Ectodermal cell (in vitro differentiated cells): ENCODE measurements at regions not wholly inside any gene's neighbourhood (a gene's known extent, or its start where the extent isn't known, plus 50 kb on each side); places are given as distances from the start of the nearest gene placed in this dataset.
"Not testable (repeated sequence)": the region's sequence is repeated elsewhere in the genome, so short reads cannot be mapped to it uniquely, and the experiment has no call there.

ENCODE experiments used
- H3K27ac ChIP-seq: 2 replicates; pipeline ENCODE4 v1.7.0; 2013; ENCODE audit warnings: mild to moderate bottlenecking, low read depth, low read length; ENCODE audit not compliant: insufficient read depth, poor library complexity, severe bottlenecking
- H3K27me3 ChIP-seq: 2 replicates; pipeline ENCODE4 v1.7.0; 2013; ENCODE audit warnings: mild to moderate bottlenecking, low read length; ENCODE audit not compliant: insufficient read depth, control insufficient read depth, poor library complexity, severe bottlenecking
- H3K36me3 ChIP-seq: one replicate; pipeline ENCODE4 v1.7.0; 2013; ENCODE audit warnings: low read length; ENCODE audit not compliant: control insufficient read depth, insufficient read depth
- H3K4me1 ChIP-seq: one replicate; pipeline ENCODE4 v1.7.0; 2013; ENCODE audit warnings: low read length; ENCODE audit not compliant: control insufficient read depth, insufficient read depth
- H3K4me3 ChIP-seq: 2 replicates; pipeline ENCODE4 v1.7.0; 2013; ENCODE audit warnings: low read depth, low read length, control low read depth; ENCODE audit not compliant: insufficient read depth
- H3K9me3 ChIP-seq: 2 replicates; pipeline ENCODE4 v1.7.0; 2013; ENCODE audit warnings: mild to moderate bottlenecking, low read length, moderate library complexity; ENCODE audit not compliant: control insufficient read depth
- WGBS, 2 experiments: methylation state at CpG; one replicate each; pipeline ENCODE4 v1.1.7; 2013; ENCODE audit warnings: missing lambda C conversion rate in 2 of 2; 5-methylcytosine and 5-hydroxymethylcytosine counted together

- Histone ChIP-seq H3K27me3 (no peaks in the 10 kb centered on the region), H3K27ac (no peak overlapping the region), H3K9me3 (no peaks in the 10 kb centered on the region), H3K36me3 (no peaks in the 10 kb centered on the region), H3K4me1 (no peaks in the 10 kb centered on the region), H3K4me3 (no peak overlapping the region)
- 80 to 90% methylated on average over 1 of the region's 1 CpG for WGBS, 2 experiments
These were observed 564.7 kb upstream of the ACTRT1 start for GRCh38 chrX:128616933-128617332.

DNA sequence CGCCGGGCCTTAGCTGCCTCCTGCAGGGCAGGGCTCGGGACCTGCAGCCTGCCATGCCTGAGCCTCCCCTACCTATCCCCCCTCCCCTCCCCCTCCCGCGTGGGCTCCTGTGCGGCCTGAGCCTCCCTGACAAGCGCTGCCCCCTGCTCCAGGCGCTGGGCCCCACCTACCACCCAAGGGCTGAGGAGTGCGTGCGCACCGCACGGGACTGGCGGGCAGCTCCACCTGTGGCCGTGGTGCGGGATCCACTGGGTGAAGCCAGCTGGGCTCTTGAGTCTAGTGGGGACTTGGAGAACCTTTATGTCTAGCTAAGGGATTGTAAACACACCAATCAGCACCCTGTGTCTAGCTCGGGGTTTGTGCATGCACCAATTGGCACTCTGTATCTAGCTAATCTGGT lies 554.6 kb upstream of the ACTRT1 start:
- H3K4me1 ChIP-seq, H3K9me3 ChIP-seq, H3K27ac ChIP-seq, H3K36me3 ChIP-seq, H3K4me3 ChIP-seq, H3K27me3 ChIP-seq: not testable (repeated sequence)
- 87 to 96% methylated on average over 10 to 14 of the region's 16 CpGs for WGBS, 2 experiments

- H3K4me3 ChIP-seq, H3K4me1 ChIP-seq, H3K9me3 ChIP-seq, H3K36me3 ChIP-seq, H3K27ac ChIP-seq, H3K27me3 ChIP-seq: not testable (repeated sequence)
- 96 to 98% methylated on average over 31 of the region's 31 CpGs for WGBS, 2 experiments
These were observed 554.2 kb upstream of the ACTRT1 start for GRCh38 chrX:128606357-128606756.

DNA sequence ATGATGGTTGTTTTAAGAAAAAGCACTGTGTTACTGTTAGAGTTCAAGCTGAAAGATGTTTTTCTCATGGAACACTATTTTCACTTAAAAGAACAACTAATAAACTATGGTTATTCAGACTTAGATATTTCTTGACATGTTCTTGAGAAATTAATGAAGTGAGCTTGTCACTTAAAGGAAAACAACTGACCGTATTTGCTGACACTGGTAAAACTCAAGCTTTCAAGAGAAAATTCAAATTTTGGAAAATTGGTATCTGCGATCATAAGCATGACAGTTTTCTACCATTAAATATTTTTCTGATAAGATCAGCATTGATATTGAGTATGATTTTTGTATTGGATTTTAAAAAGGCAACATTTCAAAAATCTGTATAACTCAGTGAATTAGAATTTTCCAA lies 549.5 kb upstream of the ACTRT1 start:
- H3K27me3 ChIP-seq = no peaks in the 10 kb centered on the region
- no peaks in the 10 kb centered on the region for H3K9me3 ChIP-seq
- no peak overlapping the region for H3K27ac ChIP-seq
- no peaks in the 10 kb centered on the region for H3K4me1 ChIP-seq
- no peaks in the 10 kb centered on the region for H3K36me3 ChIP-seq
- no CpG with 5 or more reads among the region's 2 CpGs for WGBS, 2 experiments
- H3K4me3 ChIP-seq = no peak overlapping the region

DNA sequence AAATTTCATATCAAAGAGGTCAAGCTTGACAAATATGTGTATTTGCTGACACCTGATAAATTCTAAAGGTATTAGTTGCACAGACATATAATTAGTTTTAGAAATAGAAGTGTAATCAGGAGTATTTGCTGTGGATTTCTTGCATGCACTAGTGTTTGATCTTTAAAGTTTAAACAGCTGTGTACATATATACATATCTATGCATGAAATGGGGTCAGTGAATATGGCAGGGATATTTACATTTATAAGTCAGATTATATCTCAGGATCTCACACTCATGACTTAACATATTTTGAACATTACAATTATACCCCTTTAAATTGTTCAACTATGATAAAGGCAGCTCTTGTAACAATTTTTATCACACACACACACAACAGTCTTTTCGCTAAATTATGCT lies 547.4 kb upstream of the ACTRT1 start:
- H3K4me1 ChIP-seq = no peaks in the 10 kb centered on the region
- H3K36me3 ChIP-seq = no peaks in the 10 kb centered on the region
- H3K27ac ChIP-seq = no peak overlapping the region
- H3K9me3 ChIP-seq = no peaks in the 10 kb centered on the region
- H3K4me3 ChIP-seq = no peak overlapping the region
- H3K27me3 ChIP-seq = no peaks in the 10 kb centered on the region
- 80 to 89% methylated on average over 1 of the region's 1 CpG for WGBS, 2 experiments

DNA sequence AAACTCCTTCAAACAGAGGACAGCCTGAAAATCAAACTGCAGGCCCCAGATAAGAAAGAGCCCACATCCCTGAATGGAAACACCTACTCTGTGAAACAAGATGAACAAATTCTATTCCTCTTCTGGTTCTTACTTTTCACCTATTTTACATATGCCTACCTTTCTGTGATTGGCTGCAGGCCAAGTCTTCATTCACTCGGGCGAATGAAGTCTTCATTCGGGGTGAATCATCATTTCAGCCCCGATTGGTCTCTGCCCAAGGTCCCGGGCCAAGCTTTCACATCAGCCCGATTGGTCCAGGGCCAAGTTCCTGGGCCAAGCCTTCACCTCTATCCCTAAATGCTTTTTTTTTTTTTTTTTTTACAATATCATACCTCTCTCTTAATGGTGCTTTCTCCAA lies 529.8 kb upstream of the ACTRT1 start:
- no peaks in the 10 kb centered on the region for H3K27me3 ChIP-seq
- H3K4me3 ChIP-seq = no peak overlapping the region
- no peaks in the 10 kb centered on the region for H3K36me3 ChIP-seq
- no peak overlapping the region for H3K27ac ChIP-seq
- no peaks in the 10 kb centered on the region for H3K4me1 ChIP-seq
- WGBS, 2 experiments = 76 to 80% methylated on average over 6 of the region's 6 CpGs
- H3K9me3 ChIP-seq = no peaks in the 10 kb centered on the region

DNA sequence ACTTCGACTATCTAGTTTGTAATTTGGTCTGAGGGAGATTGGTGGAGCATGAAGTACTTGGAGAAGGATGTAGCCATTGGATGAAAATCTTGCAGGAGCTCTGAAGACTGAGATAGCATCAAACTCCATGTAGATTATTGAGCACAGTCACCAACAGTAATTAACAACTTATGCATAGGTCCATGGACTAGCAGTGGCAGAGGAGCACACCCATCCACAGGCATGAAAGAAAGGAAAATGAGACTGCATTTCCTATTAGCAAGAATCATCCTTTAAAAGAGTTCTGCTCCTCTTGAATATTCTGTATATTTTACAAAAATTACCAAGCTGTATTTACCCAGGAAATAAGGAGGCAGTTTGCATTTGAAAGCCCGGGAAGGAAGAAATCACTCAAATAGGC lies 529.4 kb upstream of the ACTRT1 start:
- H3K36me3 ChIP-seq = no peaks in the 10 kb centered on the region
- H3K27ac ChIP-seq = no peak overlapping the region
- no peaks in the 10 kb centered on the region for H3K4me1 ChIP-seq
- no peaks in the 10 kb centered on the region for H3K9me3 ChIP-seq
- H3K27me3 ChIP-seq = no peaks in the 10 kb centered on the region
- no peak overlapping the region for H3K4me3 ChIP-seq
- WGBS, 2 experiments = 91 to 100% methylated on average over 1 to 2 of the region's 2 CpGs

DNA sequence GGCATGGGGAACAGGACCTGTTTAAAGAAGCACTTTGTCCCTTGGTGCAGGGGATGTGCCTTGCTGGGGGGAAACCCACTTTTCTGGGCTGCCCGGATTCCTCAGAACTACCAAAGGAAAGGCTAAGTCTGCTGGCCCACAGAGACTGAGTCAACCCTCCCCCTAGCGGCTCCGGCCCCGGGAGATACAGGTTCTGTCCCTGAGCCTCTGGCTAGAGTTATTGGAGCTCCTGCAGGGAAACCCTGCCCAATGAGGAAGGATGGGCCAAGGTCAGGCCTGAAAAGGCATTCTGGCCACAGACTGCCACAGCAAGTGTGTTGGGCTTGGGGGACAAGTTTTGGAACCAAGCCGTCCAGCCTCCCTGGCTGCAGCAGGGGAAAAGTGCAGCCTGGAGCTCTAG lies 490.9 kb upstream of the ACTRT1 start:
- Histone ChIP-seq H3K4me1 (no peaks in the 10 kb centered on the region), H3K9me3 (no peaks in the 10 kb centered on the region), H3K36me3 (no peaks in the 10 kb centered on the region), H3K4me3 (no peak overlapping the region), H3K27ac (no peak overlapping the region), H3K27me3 (no peaks in the 10 kb centered on the region)
- WGBS, 2 experiments = 91 to 97% methylated on average over 5 of the region's 5 CpGs

DNA sequence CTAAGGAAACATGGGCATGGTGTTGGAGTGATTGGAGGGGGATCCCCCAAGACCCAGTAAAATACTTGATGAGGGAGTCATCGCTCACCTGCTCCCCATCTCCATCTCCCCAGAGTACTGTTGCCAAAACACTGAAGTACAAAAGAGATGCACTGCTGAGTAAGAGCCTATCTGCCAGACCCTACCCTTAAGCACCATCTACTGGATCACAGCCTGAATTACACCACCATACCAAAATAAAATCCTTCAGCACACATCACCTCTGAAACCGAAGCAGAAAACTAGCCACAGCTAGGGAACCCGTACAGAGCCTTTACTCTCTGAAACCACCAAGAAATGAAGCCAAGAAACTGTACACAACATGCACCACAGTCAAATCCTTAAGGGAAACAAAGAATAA lies 466.3 kb upstream of the ACTRT1 start:
- Histone ChIP-seq H3K27ac (no peak overlapping the region), H3K4me3 (no peak overlapping the region), H3K36me3 (no peaks in the 10 kb centered on the region), H3K4me1 (no peaks in the 10 kb centered on the region), H3K9me3 (no peaks in the 10 kb centered on the region), H3K27me3 (no peaks in the 10 kb centered on the region)
- WGBS, 2 experiments = 54 to 60% methylated on average over 2 to 3 of the region's 3 CpGs

GRCh38 chrX:128517691-128518090 lies 465.5 kb upstream of the ACTRT1 start:
- Histone ChIP-seq H3K9me3 (no peaks in the 10 kb centered on the region), H3K4me1 (no peaks in the 10 kb centered on the region), H3K4me3 (no peak overlapping the region), H3K27ac (no peak overlapping the region), H3K36me3 (no peaks in the 10 kb centered on the region), H3K27me3 (no peaks in the 10 kb centered on the region)
- 71 to 96% methylated on average over 3 of the region's 3 CpGs for WGBS, 2 experiments

GRCh38 chrX:128504496-128504895 lies 452.3 kb upstream of the ACTRT1 start:
- no peaks in the 10 kb centered on the region for H3K4me1 ChIP-seq
- H3K36me3 ChIP-seq = no peaks in the 10 kb centered on the region

More at GRCh38 chrX:128504496-128504895, 452.3 kb upstream of the ACTRT1 start:
- Histone ChIP-seq H3K4me3 (no peak overlapping the region), H3K27ac (no peak overlapping the region), H3K27me3 (no peaks in the 10 kb centered on the region), H3K9me3 (no peaks in the 10 kb centered on the region)
